Endothelial cell of umbilical vein (primary cell): ENCODE measurements at regions not wholly inside any gene's neighbourhood (a gene's known extent, or its start where the extent isn't known, plus 50 kb on each side); places are given as distances from the start of the nearest gene placed in this dataset.

Experiments used
- BruUV-seq: library from RNA; stranded (reverse); fragments of 400-500 nt; replicated peaks from 2 replicates; lab custom pipeline; 2021; lab: Mats Ljungman, UMichigan
- CTCF ChIA-PET: fragments of 300-600, 350-600 bp; sonication (Branson Sonifier 250); formaldehyde crosslinking; loops from one replicate; lab custom pipeline; 2021; ENCODE audit warnings: antibody characterized with exemption, inconsistent platforms; lab: Charles Lee
- POLR2A ChIA-PET: fragments of 300-600, 350-600 bp; sonication (Branson Sonifier 250); formaldehyde crosslinking; loops from one replicate; lab custom pipeline; 2021; ENCODE audit warnings: antibody characterized with exemption, inconsistent platforms; lab: Charles Lee
- DNase-seq: peaks from one replicate; pipeline ENCODE4 v3.0.0-alpha.2; 2011; ENCODE audit warnings: low read depth, low spot score
- FAIRE-seq: peaks from 2 replicates; lab custom pipeline; 2011; peaks lifted over from hg19 to GRCh38; lab: Jason Lieb, UNC
- H2AFZ ChIP-seq: 2 replicates; pipeline ENCODE4 v1.6.0; 2012; ENCODE audit warnings: low read depth, low read length, control low read depth, inconsistent platforms
- H3K27ac ChIP-seq: 2 replicates; pipeline ENCODE4 v1.5.1; 2011; ENCODE audit warnings: low read depth, mild to moderate bottlenecking, control low read depth, low read length, moderate library complexity; ENCODE audit not compliant: insufficient read depth
- H3K27me3 ChIP-seq, 2 experiments: 2 replicates each; pipeline versions ENCODE4 v1.6.0 to v1.6.1; 2011; ENCODE audit warnings: low read length in 2 of 2, mixed read lengths in 1 of 2; ENCODE audit not compliant: control insufficient read depth in 2 of 2, insufficient read depth in 2 of 2
- H3K36me3 ChIP-seq, 2 experiments: 2 replicates in 1 of 2; 3 replicates in 1 of 2; pipeline ENCODE4 v1.5.1; 2011; ENCODE audit warnings: low read length in 2 of 2, mild to moderate bottlenecking in 1 of 2, moderate library complexity in 1 of 2; ENCODE audit not compliant: control insufficient read depth in 2 of 2, insufficient read depth in 2 of 2; ENCODE audit errors: extremely low read depth in 1 of 2
- H3K4me1 ChIP-seq: 3 replicates; pipeline ENCODE4 v1.5.1; 2011; ENCODE audit warnings: mild to moderate bottlenecking, low read length; ENCODE audit not compliant: control insufficient read depth, insufficient read depth; ENCODE audit errors: extremely low read depth
- H3K4me2 ChIP-seq: 2 replicates; pipeline ENCODE4 v1.6.1; 2011; ENCODE audit warnings: low read length, control low read depth, mixed read lengths; ENCODE audit not compliant: insufficient read depth
- H3K4me3 ChIP-seq, 3 experiments: fragments of 200-600 bp in 1 of 3; sonication (generic), shearing (Covaris generic) in 1 of 3; replicated peaks in 1 of 3; 2 replicates each; pipeline ENCODE4 v1.5.1; 2011 to 2016; ENCODE audit warnings: control low read depth in 3 of 3, low read length in 3 of 3, mild to moderate bottlenecking in 2 of 3, inconsistent platforms in 1 of 3, low read depth in 1 of 3, moderate library complexity in 1 of 3; ENCODE audit not compliant: insufficient read depth in 1 of 3
- H3K79me2 ChIP-seq: 2 replicates; pipeline ENCODE4 v1.6.0; 2012; ENCODE audit warnings: low read length, inconsistent platforms; ENCODE audit not compliant: control insufficient read depth, insufficient read depth
- H3K9ac ChIP-seq: replicated peaks from 2 replicates; pipeline ENCODE3; 2011; ENCODE audit warnings: low read length, control low read depth; ENCODE audit not compliant: insufficient read depth; ENCODE audit errors: extremely low read depth
- H3K9me1 ChIP-seq: replicated peaks from 3 replicates; pipeline ENCODE4 v1.6.0; 2011; ENCODE audit warnings: mild to moderate bottlenecking, low read length; ENCODE audit not compliant: control insufficient read depth, insufficient read depth; ENCODE audit errors: extremely low read depth
- H3K9me3 ChIP-seq: replicated peaks from 2 replicates; pipeline ENCODE4 v1.5.1; 2012; ENCODE audit warnings: low read length, inconsistent platforms; ENCODE audit not compliant: control insufficient read depth, insufficient read depth
- H4K20me1 ChIP-seq: replicated peaks from 2 replicates; pipeline ENCODE3; 2011; ENCODE audit warnings: mild to moderate bottlenecking, low read length; ENCODE audit not compliant: control insufficient read depth, insufficient read depth; ENCODE audit errors: extremely low read depth
- CTCF ChIP-seq, 2 donors: IDR thresholded peaks; 1 replicate in 1 of 2; 2 replicates in 1 of 2; pipeline ENCODE4 v1.5.1; 2011; ENCODE audit warnings: low read length in 2 of 2, mild to moderate bottlenecking in 2 of 2, moderate library complexity in 2 of 2, control low read depth in 1 of 2, inconsistent platforms in 1 of 2, low read depth in 1 of 2; ENCODE audit not compliant: insufficient read depth in 1 of 2; ENCODE audit errors: extremely low read depth in 1 of 2
- EZH2 ChIP-seq: IDR thresholded peaks from 2 replicates; pipeline ENCODE4 v1.6.1; 2012; ENCODE audit warnings: borderline replicate concordance, low read depth, mild to moderate bottlenecking, moderate library complexity, low read length, inconsistent platforms; ENCODE audit not compliant: severe bottlenecking
- GATA2 ChIP-seq: IDR thresholded peaks from 2 replicates; pipeline ENCODE4 v1.7.0; 2011; ENCODE audit warnings: low read depth, mild to moderate bottlenecking, moderate library complexity, mixed read lengths, low read length; ENCODE audit not compliant: insufficient read length, insufficient read depth
- JUN ChIP-seq: IDR thresholded peaks from 2 replicates; pipeline ENCODE4 v1.6.1; 2011; ENCODE audit warnings: borderline replicate concordance, low read depth; ENCODE audit not compliant: insufficient read length, insufficient read depth
- MYC ChIP-seq: IDR thresholded peaks from one replicate; pipeline ENCODE4 v1.6.1; 2011; ENCODE audit warnings: mild to moderate bottlenecking, low read depth, low read length
- dilution Hi-C: fragments of 300-500 bp; cut with MboI; formaldehyde crosslinking; loops from one replicate; pipeline ENCODE4 v1.15.0; 2019; ENCODE audit warnings: low sequenced_read_pairs; ENCODE audit not compliant: extremely low pct_ligation_motif_present
- intact Hi-C: fragments of 100-400 bp; cut with micrococcal nuclease; formaldehyde crosslinking; loops from one replicate; pipeline ENCODE4 v1.10.0; 2022

- dilution Hi-C loops (no loop called here), intact Hi-C loops (no loop called here)
- Histone ChIP-seq H3K9me1 (no peaks in the 10 kb centered on the region), H3K79me2 (no peaks in the 10 kb centered on the region), H3K9ac (no peak overlapping the region), H3K9me3 (no peaks in the 10 kb centered on the region), H4K20me1 (no peaks in the 10 kb centered on the region), H3K36me3 (no peaks in the 10 kb centered on the region), H3K4me1 (peaks cover 16% of the 10 kb centered on the region), H3K4me2 (no peak overlapping the region), H3K4me3 (no peak overlapping the region), H2AFZ (no peak overlapping the region), H3K27ac (no peak overlapping the region), H3K27me3 (no peaks in the 10 kb centered on the region)
- TF ChIP-seq CTCF (IDR thresholded peaks at IDR 0.05; ENCODE audit: extremely low read depth in 1 of 2, insufficient read depth in 1 of 2, low read depth in 1 of 2, low read length in 2 of 2) = no peak
- TF ChIP-seq JUN = no peak
- no peak for TF ChIP-seq MYC
- no peak for TF ChIP-seq EZH2
- TF ChIP-seq GATA2 = no peak
- DNase-seq (no peak), FAIRE-seq (no peak)
- CTCF ChIA-PET = interaction anchor here (1.4 kb wide), 1 partner anchor 182 kb away, joined by 4 read pairs; no protein-coding TSS in a partner anchor
- POLR2A ChIA-PET = interaction anchor here (0.6 kb wide), 1 partner anchor 1088 kb away, joined by 3 read pairs; no protein-coding TSS in a partner anchor
- no TSS peak for BruUV-seq
Measured at GRCh38 chr13:39965309-39965708, 309.8 kb downstream of the COG6 start.
